ENCODE measurements at regions not wholly inside any gene's neighbourhood (a gene's known extent, or its start where the extent isn't known, plus 50 kb on each side); places are given as distances from the start of the nearest gene placed in this dataset.

- Histone ChIP-seq H3K4me1 (ENCODE audit: control insufficient read depth, insufficient read depth, low read length) (no peaks in the 10 kb centered on the region), H3K27ac (ENCODE audit: extremely low read depth, low read depth, low read length) (no peak overlapping the region), H3K36me3 (ENCODE audit: control insufficient read depth in 2 of 2, insufficient read depth in 1 of 2, low read length in 2 of 2) (no peaks in the 10 kb centered on the region), H3K4me3 (ENCODE audit: low read depth, low read length) (no peak overlapping the region), H3K9me3 (ENCODE audit: control insufficient read depth, insufficient read depth, low read depth, low read length) (no peaks in the 10 kb centered on the region)
- ChIA-PET CTCF (no interaction called here), POLR2A (no interaction called here)
- TF ChIP-seq ZSCAN30 (tag by site-specific recombination; IDR thresholded peaks at IDR 0.05) (no peak), ZNF704 (tag by site-specific recombination; IDR thresholded peaks at IDR 0.05) (no peak), ZNF366 (tag by site-specific recombination; conservative IDR thresholded peaks at IDR 0.05) (no peak), ZBTB7A (tag by site-specific recombination; IDR thresholded peaks at IDR 0.05; ENCODE audit: low read depth) (no peak), ZBTB8A (tag by site-specific recombination; IDR thresholded peaks at IDR 0.05) (no peak), ZFP69B (tag by site-specific recombination; IDR thresholded peaks at IDR 0.05) (no peak), ZFP3 (tag by site-specific recombination; IDR thresholded peaks at IDR 0.05; ENCODE audit: low read depth) (no peak), ZNF426 (tag by site-specific recombination; IDR thresholded peaks at IDR 0.05) (no peak), ZNF16 (tag by site-specific recombination; IDR thresholded peaks at IDR 0.05; ENCODE audit: low read depth) (no peak), ZNF221 (tag by site-specific recombination; IDR thresholded peaks at IDR 0.05; ENCODE audit: borderline replicate concordance) (no peak), ZFP41 (tag by site-specific recombination; IDR thresholded peaks at IDR 0.05; ENCODE audit: borderline replicate concordance) (no peak)
Measured at GRCh38 chr10:111392910-111393309, 316.1 kb downstream of the ADRA2A start.

DNA sequence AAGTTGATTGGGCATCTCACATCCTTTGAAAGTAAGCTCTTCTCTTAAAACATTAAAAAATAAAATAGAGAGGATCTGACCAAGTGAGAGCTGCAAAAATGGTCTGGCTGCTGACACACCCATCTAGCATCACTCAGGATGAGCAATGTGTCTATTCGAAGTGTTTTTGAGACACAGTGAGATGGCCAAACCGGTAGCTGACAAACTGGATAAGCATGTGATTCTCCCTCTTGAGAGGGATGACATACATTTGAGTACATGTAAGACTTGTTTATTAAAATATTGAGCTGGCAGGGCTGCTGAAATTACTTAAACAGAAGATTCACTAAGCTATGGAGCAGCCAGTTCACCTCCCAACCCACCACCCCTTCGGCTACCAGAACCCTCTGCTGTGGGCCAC is 333.9 kb downstream of the ADRA2A start:
- ChIA-PET CTCF (no interaction called here), POLR2A (no interaction called here)
- H3K27ac ChIP-seq (ENCODE audit: extremely low read depth, low read depth, low read length): no peak overlapping the region

More for the DNA sequence above, 333.9 kb downstream of the ADRA2A start:
- no peaks in the 10 kb centered on the region for H3K36me3 ChIP-seq (ENCODE audit: control insufficient read depth in 2 of 2, insufficient read depth in 1 of 2, low read length in 2 of 2)
- H3K4me3 ChIP-seq (ENCODE audit: low read depth, low read length): no peak overlapping the region
- H3K4me1 ChIP-seq (ENCODE audit: control insufficient read depth, insufficient read depth, low read length): no peaks in the 10 kb centered on the region
- no peaks in the 10 kb centered on the region for H3K9me3 ChIP-seq (ENCODE audit: control insufficient read depth, insufficient read depth, low read depth, low read length)
- TF ChIP-seq CTCF (tag by site-specific recombination; IDR thresholded peaks at IDR 0.05): no peak
- TF ChIP-seq, protein P1, sequence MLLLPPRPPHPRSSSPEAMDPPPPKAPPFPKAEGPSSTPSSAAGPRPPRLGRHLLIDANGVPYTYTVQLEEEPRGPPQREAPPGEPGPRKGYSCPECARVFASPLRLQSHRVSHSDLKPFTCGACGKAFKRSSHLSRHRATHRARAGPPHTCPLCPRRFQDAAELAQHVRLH (tag by site-specific recombination; IDR thresholded peaks at IDR 0.05): no peak
- no peak for TF ChIP-seq ZBTB17 (tag by site-specific recombination; IDR thresholded peaks at IDR 0.05)
- no peak for TF ChIP-seq KLF7 (tag by site-specific recombination; IDR thresholded peaks at IDR 0.05; ENCODE audit: borderline replicate concordance)
- no peak for TF ChIP-seq ZFP41 (tag by site-specific recombination; IDR thresholded peaks at IDR 0.05; ENCODE audit: borderline replicate concordance)
- TF ChIP-seq ZNF624 (tag by site-specific recombination; IDR thresholded peaks at IDR 0.05): no peak
- no peak for TF ChIP-seq RBAK (tag by site-specific recombination; IDR thresholded peaks at IDR 0.05)
- no peak for TF ChIP-seq SALL2 (tag by site-specific recombination; IDR thresholded peaks at IDR 0.05; ENCODE audit: borderline replicate concordance)
- no peak for TF ChIP-seq ZNF214 (tag by site-specific recombination; IDR thresholded peaks at IDR 0.05; ENCODE audit: borderline replicate concordance)
- TF ChIP-seq ZNF366 (tag by site-specific recombination; conservative IDR thresholded peaks at IDR 0.05): no peak
- TF ChIP-seq ZBTB10 (tag by site-specific recombination; IDR thresholded peaks at IDR 0.05): no peak
- no peak for TF ChIP-seq ZSCAN4 (tag by site-specific recombination; IDR thresholded peaks at IDR 0.05)
- TF ChIP-seq ZFP69B (tag by site-specific recombination; IDR thresholded peaks at IDR 0.05): no peak
- no peak for TF ChIP-seq ZNF501 (tag by site-specific recombination; IDR thresholded peaks at IDR 0.05)
- no peak for TF ChIP-seq KLF1 (tag by site-specific recombination; IDR thresholded peaks at IDR 0.05)
- TF ChIP-seq OVOL3 (tag by site-specific recombination; IDR thresholded peaks at IDR 0.05): no peak

All from HEK293 (cell line).